ENCODE measurements at regions not wholly inside any gene's neighbourhood (a gene's known extent, or its start where the extent isn't known, plus 50 kb on each side); places are given as distances from the start of the nearest gene placed in this dataset.

DNA sequence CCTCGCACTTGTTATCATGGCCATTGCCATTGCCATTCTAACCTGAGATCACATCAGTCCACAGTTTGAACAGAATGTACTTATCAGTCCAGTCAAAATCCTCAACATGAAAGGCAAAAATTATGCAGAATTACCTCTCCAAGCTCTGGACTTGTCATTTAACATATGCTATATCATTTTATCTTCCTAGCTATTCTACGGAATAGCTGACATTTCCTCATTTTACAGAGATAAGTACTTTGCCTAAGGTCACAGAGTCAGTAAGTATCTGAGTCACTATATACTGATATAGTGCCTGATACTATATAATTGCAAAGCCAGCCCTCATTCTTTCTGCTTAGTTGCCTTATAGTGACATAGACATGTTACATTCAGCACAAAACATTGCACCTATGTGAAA, 456.9 kb upstream of the GHITM start:
- DNase-seq (ENCODE audit: low spot score) = no peak

DNA sequence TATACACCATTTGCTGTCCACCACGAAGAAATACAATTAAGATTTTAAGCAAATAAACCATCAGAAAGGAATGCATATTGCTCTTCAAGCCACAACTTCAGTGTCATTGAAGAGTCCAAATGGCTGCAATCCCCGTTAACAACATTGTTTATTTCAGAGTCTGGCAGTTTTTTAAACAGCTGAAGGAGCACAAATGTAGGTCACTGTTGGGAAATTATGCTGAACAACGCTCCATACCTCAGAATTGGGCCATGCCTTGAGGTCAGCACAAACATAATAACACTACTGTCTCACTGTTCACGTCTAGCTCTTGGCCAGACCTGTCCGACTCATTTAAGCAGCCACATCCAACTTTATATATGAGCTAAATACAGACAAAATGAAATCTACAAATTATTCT, 453.9 kb upstream of the GHITM start:
- no peak overlapping the region for H3K27ac ChIP-seq (ENCODE audit: poor library complexity, severe bottlenecking)
- ATAC-seq (ENCODE audit: low read depth) = no peak
- DNase-seq (ENCODE audit: low spot score) = no peak

More for the DNA sequence above, 456.9 kb upstream of the GHITM start:
- TF ChIP-seq, protein P1, sequence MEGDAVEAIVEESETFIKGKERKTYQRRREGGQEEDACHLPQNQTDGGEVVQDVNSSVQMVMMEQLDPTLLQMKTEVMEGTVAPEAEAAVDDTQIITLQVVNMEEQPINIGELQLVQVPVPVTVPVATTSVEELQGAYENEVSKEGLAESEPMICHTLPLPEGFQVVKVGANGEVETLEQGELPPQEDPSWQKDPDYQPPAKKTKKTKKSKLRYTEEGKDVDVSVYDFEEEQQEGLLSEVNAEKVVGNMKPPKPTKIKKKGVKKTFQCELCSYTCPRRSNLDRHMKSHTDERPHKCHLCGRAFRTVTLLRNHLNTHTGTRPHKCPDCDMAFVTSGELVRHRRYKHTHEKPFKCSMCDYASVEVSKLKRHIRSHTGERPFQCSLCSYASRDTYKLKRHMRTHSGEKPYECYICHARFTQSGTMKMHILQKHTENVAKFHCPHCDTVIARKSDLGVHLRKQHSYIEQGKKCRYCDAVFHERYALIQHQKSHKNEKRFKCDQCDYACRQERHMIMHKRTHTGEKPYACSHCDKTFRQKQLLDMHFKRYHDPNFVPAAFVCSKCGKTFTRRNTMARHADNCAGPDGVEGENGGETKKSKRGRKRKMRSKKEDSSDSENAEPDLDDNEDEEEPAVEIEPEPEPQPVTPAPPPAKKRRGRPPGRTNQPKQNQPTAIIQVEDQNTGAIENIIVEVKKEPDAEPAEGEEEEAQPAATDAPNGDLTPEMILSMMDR (IDR thresholded peaks at IDR 0.05; ENCODE audit: poor library complexity, severe bottlenecking) = no peak
- Histone ChIP-seq H3K4me3 (ENCODE audit: severe bottlenecking) (no peak overlapping the region), H3K27ac (ENCODE audit: poor library complexity, severe bottlenecking) (no peak overlapping the region), H3K4me1 (ENCODE audit: insufficient read depth, poor library complexity, severe bottlenecking) (no peaks in the 10 kb centered on the region), H3K9me3 (ENCODE audit: severe bottlenecking) (no peaks in the 10 kb centered on the region), H3K27me3 (ENCODE audit: insufficient read depth, poor library complexity, severe bottlenecking) (no peaks in the 10 kb centered on the region), H3K36me3 (ENCODE audit: low read depth) (no peaks in the 10 kb centered on the region)
- ATAC-seq (ENCODE audit: low read depth) = no peak

DNA sequence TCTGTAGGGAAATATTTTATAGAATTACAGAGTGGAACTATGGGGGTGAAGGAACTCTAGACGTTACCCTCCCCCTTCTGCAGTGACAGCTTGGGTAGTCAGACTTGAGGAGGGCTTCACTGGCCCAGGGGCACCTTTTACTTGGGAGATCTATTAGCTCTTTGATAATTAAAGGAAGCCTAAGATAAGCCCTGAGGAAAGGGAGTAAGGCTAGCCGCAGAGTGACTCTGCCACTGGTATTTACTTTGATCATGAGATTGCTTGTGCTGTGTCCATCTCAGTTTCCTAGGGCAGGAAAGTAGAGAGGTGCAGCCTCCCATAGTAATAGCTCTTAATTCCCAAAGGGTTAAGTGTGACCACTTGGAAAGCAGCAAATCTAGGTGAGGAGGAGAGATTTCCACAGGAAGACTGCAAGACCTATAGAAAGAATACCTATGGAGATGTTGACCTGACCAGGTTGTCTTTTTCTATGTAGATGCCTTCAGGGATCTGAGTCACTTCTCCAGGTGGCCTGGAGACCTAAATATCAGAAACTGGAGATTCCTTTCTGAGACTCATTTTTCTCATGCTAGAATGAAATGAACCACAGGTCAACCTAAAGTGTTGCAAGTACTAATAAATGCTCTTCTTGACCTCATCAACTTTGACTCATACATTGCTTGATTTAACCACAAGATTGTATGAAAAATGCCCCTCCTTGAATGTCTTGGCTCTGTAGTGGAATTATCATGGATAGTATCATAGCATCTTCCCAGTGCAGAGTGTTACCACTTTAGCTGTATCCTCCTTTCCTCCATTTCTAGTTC, 447.3 kb upstream of the GHITM start:
- peaks cover 2% of the 10 kb centered on the region for H3K9me3 ChIP-seq (ENCODE audit: severe bottlenecking)
- no peaks in the 10 kb centered on the region for H3K36me3 ChIP-seq (ENCODE audit: low read depth)
- H3K4me1 ChIP-seq (ENCODE audit: insufficient read depth, poor library complexity, severe bottlenecking) = no peaks in the 10 kb centered on the region
- TF ChIP-seq, protein P1 (IDR thresholded peaks at IDR 0.05; ENCODE audit: poor library complexity, severe bottlenecking) = no peak
- no peaks in the 10 kb centered on the region for H3K27me3 ChIP-seq (ENCODE audit: insufficient read depth, poor library complexity, severe bottlenecking)
- no peak for DNase-seq (ENCODE audit: low spot score)
- ATAC-seq (ENCODE audit: low read depth) = no peak
- no peak overlapping the region for H3K4me3 ChIP-seq (ENCODE audit: severe bottlenecking)
- no peak overlapping the region for H3K27ac ChIP-seq (ENCODE audit: poor library complexity, severe bottlenecking)

More for the DNA sequence above, 453.9 kb upstream of the GHITM start:
- Histone ChIP-seq H3K4me1 (ENCODE audit: insufficient read depth, poor library complexity, severe bottlenecking) (no peaks in the 10 kb centered on the region), H3K36me3 (ENCODE audit: low read depth) (no peaks in the 10 kb centered on the region), H3K27me3 (ENCODE audit: insufficient read depth, poor library complexity, severe bottlenecking) (no peaks in the 10 kb centered on the region), H3K4me3 (ENCODE audit: severe bottlenecking) (no peak overlapping the region), H3K9me3 (ENCODE audit: severe bottlenecking) (peaks cover 2% of the 10 kb centered on the region)
- TF ChIP-seq, protein P1 (IDR thresholded peaks at IDR 0.05; ENCODE audit: poor library complexity, severe bottlenecking) = no peak

DNA sequence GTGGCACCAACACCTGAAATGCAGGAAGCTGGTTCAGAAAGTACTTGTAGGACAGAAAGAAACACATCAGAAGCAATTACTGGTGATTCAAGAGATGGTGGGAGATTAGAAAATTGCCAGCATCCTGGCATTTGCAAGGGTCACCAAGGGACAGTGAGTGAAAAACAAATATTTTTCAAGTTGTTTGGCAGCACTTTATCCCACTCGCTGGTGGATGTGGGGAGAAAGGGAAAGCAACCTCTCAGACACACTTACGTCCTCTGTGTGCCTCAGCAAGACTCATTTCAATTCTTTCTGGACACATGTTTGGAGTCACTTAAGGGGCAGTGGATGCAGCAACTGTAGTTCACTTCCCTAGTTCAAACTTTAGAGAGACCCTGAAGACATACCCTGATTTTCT, 440.4 kb upstream of the GHITM start:
- no peak for DNase-seq (ENCODE audit: low spot score)
- Histone ChIP-seq H3K4me3 (ENCODE audit: severe bottlenecking) (no peak overlapping the region), H3K27me3 (ENCODE audit: insufficient read depth, poor library complexity, severe bottlenecking) (no peaks in the 10 kb centered on the region), H3K36me3 (ENCODE audit: low read depth) (no peaks in the 10 kb centered on the region), H3K9me3 (ENCODE audit: severe bottlenecking) (no peaks in the 10 kb centered on the region), H3K4me1 (ENCODE audit: insufficient read depth, poor library complexity, severe bottlenecking) (no peaks in the 10 kb centered on the region), H3K27ac (ENCODE audit: poor library complexity, severe bottlenecking) (no peak overlapping the region)
- TF ChIP-seq, protein P1 (IDR thresholded peaks at IDR 0.05; ENCODE audit: poor library complexity, severe bottlenecking) = no peak
- no peak for ATAC-seq (ENCODE audit: low read depth)

DNA sequence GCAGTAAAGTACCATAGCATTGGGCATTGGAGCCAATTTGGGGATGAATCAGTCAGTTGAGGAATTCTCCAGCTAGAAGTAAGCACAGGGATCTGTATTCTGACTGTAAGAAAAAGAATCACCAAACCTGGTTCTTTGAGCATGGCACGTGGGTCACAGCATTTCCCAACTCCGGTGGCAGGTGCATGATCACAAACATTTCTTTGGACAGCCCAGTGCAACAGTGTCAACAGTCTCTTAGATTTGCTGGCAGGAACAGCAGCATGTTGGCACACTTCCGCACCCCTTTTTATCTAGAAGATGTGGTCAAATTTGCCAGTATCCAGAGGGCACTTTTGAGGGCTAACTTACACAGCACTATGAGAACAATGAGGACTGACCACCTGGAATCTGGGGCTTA, 437.5 kb upstream of the GHITM start:
- DNase-seq (ENCODE audit: low spot score) = no peak
- Histone ChIP-seq H3K27ac (ENCODE audit: poor library complexity, severe bottlenecking) (no peak overlapping the region), H3K27me3 (ENCODE audit: insufficient read depth, poor library complexity, severe bottlenecking) (no peaks in the 10 kb centered on the region), H3K36me3 (ENCODE audit: low read depth) (no peaks in the 10 kb centered on the region), H3K4me1 (ENCODE audit: insufficient read depth, poor library complexity, severe bottlenecking) (no peaks in the 10 kb centered on the region), H3K4me3 (ENCODE audit: severe bottlenecking) (no peak overlapping the region), H3K9me3 (ENCODE audit: severe bottlenecking) (no peaks in the 10 kb centered on the region)
- no peak for ATAC-seq (ENCODE audit: low read depth)
- TF ChIP-seq, protein P1 (IDR thresholded peaks at IDR 0.05; ENCODE audit: poor library complexity, severe bottlenecking) = no peak

All from RWPE2 (cell line).